ENCODE measurements at regions not wholly inside any gene's neighbourhood (a gene's known extent, or its start where the extent isn't known, plus 50 kb on each side); places are given as distances from the start of the nearest gene placed in this dataset.
"Not testable (repeated sequence)": the region's sequence is repeated elsewhere in the genome, so short reads cannot be mapped to it uniquely, and the experiment has no call there.

- ATAC-seq (ENCODE audit: insufficient read depth, low FRiP score), result no peak
- TF ChIP-seq, protein P1, sequence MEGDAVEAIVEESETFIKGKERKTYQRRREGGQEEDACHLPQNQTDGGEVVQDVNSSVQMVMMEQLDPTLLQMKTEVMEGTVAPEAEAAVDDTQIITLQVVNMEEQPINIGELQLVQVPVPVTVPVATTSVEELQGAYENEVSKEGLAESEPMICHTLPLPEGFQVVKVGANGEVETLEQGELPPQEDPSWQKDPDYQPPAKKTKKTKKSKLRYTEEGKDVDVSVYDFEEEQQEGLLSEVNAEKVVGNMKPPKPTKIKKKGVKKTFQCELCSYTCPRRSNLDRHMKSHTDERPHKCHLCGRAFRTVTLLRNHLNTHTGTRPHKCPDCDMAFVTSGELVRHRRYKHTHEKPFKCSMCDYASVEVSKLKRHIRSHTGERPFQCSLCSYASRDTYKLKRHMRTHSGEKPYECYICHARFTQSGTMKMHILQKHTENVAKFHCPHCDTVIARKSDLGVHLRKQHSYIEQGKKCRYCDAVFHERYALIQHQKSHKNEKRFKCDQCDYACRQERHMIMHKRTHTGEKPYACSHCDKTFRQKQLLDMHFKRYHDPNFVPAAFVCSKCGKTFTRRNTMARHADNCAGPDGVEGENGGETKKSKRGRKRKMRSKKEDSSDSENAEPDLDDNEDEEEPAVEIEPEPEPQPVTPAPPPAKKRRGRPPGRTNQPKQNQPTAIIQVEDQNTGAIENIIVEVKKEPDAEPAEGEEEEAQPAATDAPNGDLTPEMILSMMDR (IDR thresholded peaks at IDR 0.05; ENCODE audit: control extremely low read depth, extremely low read depth), result no peak
- H3K9ac ChIP-seq (ENCODE audit: insufficient read depth in 1 of 2, low read length in 2 of 2), result no peak overlapping the region
- 0 to 30% methylated on average over 1 of the region's 1 CpG for WGBS, 2 donors
- H3K36me3 ChIP-seq (ENCODE audit: control insufficient read depth in 4 of 4, insufficient read depth in 4 of 4, low read length in 4 of 4), result no peaks in the 10 kb centered on the region
- no peaks in the 10 kb centered on the region for H3K27me3 ChIP-seq (ENCODE audit: control insufficient read depth in 3 of 3, insufficient read depth in 3 of 3, low read length in 2 of 3)
- H3K9me3 ChIP-seq (ENCODE audit: control insufficient read depth in 4 of 4, insufficient read depth in 3 of 4, low read length in 3 of 4), result no peaks in the 10 kb centered on the region
- no peak for DNase-seq
- H3K4me3 ChIP-seq, result no peak overlapping the region
- no peak overlapping the region for H3K27ac ChIP-seq (ENCODE audit: low read depth in 1 of 2, low read length in 1 of 2)
- no peaks in the 10 kb centered on the region for H3K4me1 ChIP-seq (ENCODE audit: control insufficient read depth in 5 of 5, insufficient read depth in 5 of 5, low read length in 5 of 5)
Observed at GRCh38 chr12:71385155-71385554, 54.4 kb upstream of the LGR5 start.

- ATAC-seq (ENCODE audit: insufficient read depth, low FRiP score); H3K4me1 ChIP-seq (ENCODE audit: control insufficient read depth in 5 of 5, insufficient read depth in 5 of 5, low read length in 5 of 5): not testable (repeated sequence)
Observed at GRCh38 chr12:71376711-71377355, 62.8 kb upstream of the LGR5 start.

DNA sequence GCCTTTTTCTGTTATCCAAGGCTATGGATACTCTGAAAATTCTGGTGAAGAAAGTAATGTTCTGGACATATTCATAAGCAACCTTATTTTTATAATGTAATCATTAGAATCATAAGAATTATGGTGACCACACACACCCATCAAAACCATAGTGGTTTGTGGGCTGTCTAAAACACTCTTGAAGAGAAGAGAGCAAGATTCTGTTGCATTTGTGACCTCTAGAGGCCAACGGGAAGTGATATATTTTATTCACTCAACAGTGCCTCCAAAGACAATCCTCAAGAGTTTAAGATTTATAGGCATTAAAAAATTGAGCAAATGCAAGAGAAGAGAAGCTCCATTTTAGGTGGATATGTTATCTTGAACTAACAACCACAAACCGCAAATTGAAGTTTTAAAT lies 68.5 kb upstream of the LGR5 start:
- Histone ChIP-seq H3K27ac (ENCODE audit: low read depth in 1 of 2, low read length in 1 of 2) (no peak overlapping the region), H3K9me3 (ENCODE audit: control insufficient read depth in 4 of 4, insufficient read depth in 3 of 4, low read length in 3 of 4) (no peaks in the 10 kb centered on the region), H3K4me1 (ENCODE audit: control insufficient read depth in 5 of 5, insufficient read depth in 5 of 5, low read length in 5 of 5) (no peaks in the 10 kb centered on the region), H3K9ac (ENCODE audit: insufficient read depth in 1 of 2, low read length in 2 of 2) (no peak overlapping the region), H3K4me3 (no peak overlapping the region), H3K36me3 (ENCODE audit: control insufficient read depth in 4 of 4, insufficient read depth in 4 of 4, low read length in 4 of 4) (no peaks in the 10 kb centered on the region), H3K27me3 (ENCODE audit: control insufficient read depth in 3 of 3, insufficient read depth in 3 of 3, low read length in 2 of 3) (no peaks in the 10 kb centered on the region)
- ATAC-seq (ENCODE audit: insufficient read depth, low FRiP score) (no peak), DNase-seq (peak in 2 of 3 donors; percentile 6 to 30)
- 36 to 43% methylated on average over 2 of the region's 2 CpGs for WGBS, 2 donors
- TF ChIP-seq, protein P1 (IDR thresholded peaks at IDR 0.05; ENCODE audit: control extremely low read depth, extremely low read depth), result no peak

More at GRCh38 chr12:71376711-71377355, 62.8 kb upstream of the LGR5 start:
- WGBS, 2 donors, result 95 to 96% methylated on average over 44 to 45 of the region's 45 CpGs
- not testable (repeated sequence) for H3K36me3 ChIP-seq (ENCODE audit: control insufficient read depth in 4 of 4, insufficient read depth in 4 of 4, low read length in 4 of 4); DNase-seq; H3K9me3 ChIP-seq (ENCODE audit: control insufficient read depth in 4 of 4, insufficient read depth in 3 of 4, low read length in 3 of 4); H3K4me3 ChIP-seq; H3K27me3 ChIP-seq (ENCODE audit: control insufficient read depth in 3 of 3, insufficient read depth in 3 of 3, low read length in 2 of 3); H3K9ac ChIP-seq (ENCODE audit: insufficient read depth in 1 of 2, low read length in 2 of 2); H3K27ac ChIP-seq (ENCODE audit: low read depth in 1 of 2, low read length in 1 of 2)

GRCh38 chr12:71360013-71360412 lies 79.6 kb upstream of the LGR5 start:
- 94 to 98% methylated on average over 1 of the region's 1 CpG for WGBS, 2 donors
- TF ChIP-seq, protein P1 (IDR thresholded peaks at IDR 0.05; ENCODE audit: control extremely low read depth, extremely low read depth), result no peak
- no peak overlapping the region for H3K4me3 ChIP-seq
- no peak overlapping the region for H3K9ac ChIP-seq (ENCODE audit: insufficient read depth in 1 of 2, low read length in 2 of 2)
- H3K9me3 ChIP-seq (ENCODE audit: control insufficient read depth in 4 of 4, insufficient read depth in 3 of 4, low read length in 3 of 4), result peaks cover 0 to 11% (median 5%) of the 10 kb centered on the region in 4 donors
- H3K36me3 ChIP-seq (ENCODE audit: control insufficient read depth in 4 of 4, insufficient read depth in 4 of 4, low read length in 4 of 4), result no peaks in the 10 kb centered on the region
- ATAC-seq (ENCODE audit: insufficient read depth, low FRiP score) (no peak), DNase-seq (no peak)
- H3K27ac ChIP-seq (ENCODE audit: low read depth in 1 of 2, low read length in 1 of 2), result no peak overlapping the region
- no peaks in the 10 kb centered on the region for H3K27me3 ChIP-seq (ENCODE audit: control insufficient read depth in 3 of 3, insufficient read depth in 3 of 3, low read length in 2 of 3)
- no peaks in the 10 kb centered on the region for H3K4me1 ChIP-seq (ENCODE audit: control insufficient read depth in 5 of 5, insufficient read depth in 5 of 5, low read length in 5 of 5)
